K562 (cell line): ENCODE measurements at regions not wholly inside any gene's neighbourhood (a gene's known extent, or its start where the extent isn't known, plus 50 kb on each side); places are given as distances from the start of the nearest gene placed in this dataset.

Source experiments
- CHD7 ChIP-seq: fragments of 200-600 bp; sonication (generic); IDR thresholded peaks from one replicate; pipeline ENCODE4 v1.6.1; 2012; ENCODE audit warnings: mild to moderate bottlenecking, low read depth, low read length, inconsistent platforms
- ETV5 ChIP-seq: sonication (generic); formaldehyde crosslinking; IDR thresholded peaks from 2 replicates; pipeline ENCODE4 v1.4.0; 2020; ENCODE audit warnings: low read depth, mild to moderate bottlenecking, missing genetic modification reagents
- MAFK ChIP-seq: IDR thresholded peaks from 2 replicates; pipeline ENCODE4 v1.6.1; 2011; ENCODE audit warnings: low read length, improper control_type of control experiment
- PML ChIP-seq: IDR thresholded peaks from 2 replicates; pipeline ENCODE4 v1.6.1; 2012; ENCODE audit warnings: low read length, inconsistent platforms
- PTRF ChIP-seq: fragments of 450-650 bp; IDR thresholded peaks from 2 replicates; pipeline ENCODE4 v1.6.1; 2016; ENCODE audit warnings: mild to moderate bottlenecking, missing genetic modification characterization, missing compliant biosample characterization
- RBM25 ChIP-seq: fragments of 200-400 bp; formaldehyde crosslinking; IDR thresholded peaks from 2 replicates; pipeline ENCODE4 v1.6.1; 2018; ENCODE audit warnings: low read length, low read depth, moderate library complexity; ENCODE audit not compliant: severe bottlenecking
- ZBTB12 ChIP-seq: fragments of 250-450 bp; sonication (Bioruptor Pico); IDR thresholded peaks from 2 replicates; pipeline ENCODE4 v1.4.0; 2020
- ZC3H8 ChIP-seq: fragments of 450-650 bp; IDR thresholded peaks from 2 replicates; pipeline ENCODE4 v1.6.1; 2017
- ZFP30 ChIP-seq: fragments of 250-450 bp; sonication (Bioruptor Pico); IDR thresholded peaks from 2 replicates; pipeline ENCODE4 v1.8.0; 2022; ENCODE audit warnings: moderate library complexity, mild to moderate bottlenecking, inconsistent platforms, borderline replicate concordance
- ZNF140 ChIP-seq: fragments of 250-450 bp; sonication (Bioruptor Pico); IDR thresholded peaks from 2 replicates; pipeline ENCODE4 v1.8.0; 2021; ENCODE audit warnings: moderate library complexity, mild to moderate bottlenecking, inconsistent platforms
- ZNF639 ChIP-seq, 2 experiments: fragments of 200-800 bp in 1 of 2; sonication (Bioruptor generic) in 1 of 2; sonication (generic) in 1 of 2; formaldehyde crosslinking in 1 of 2; IDR thresholded peaks in 1 of 2; conservative IDR thresholded peaks in 1 of 2; 2 replicates each; pipeline versions ENCODE4 v1.5.0 to v1.6.1; 2016 to 2020; ENCODE audit warnings: missing compliant biosample characterization in 1 of 2, missing genetic modification characterization in 1 of 2, missing genetic modification reagents in 1 of 2

- TF ChIP-seq CHD7 (no peak), ZC3H8 (no peak), PTRF (no peak), MAFK (no peak), ZNF140 (CRISPR knock-in tag) (no peak), ZBTB12 (CRISPR knock-in tag) (no peak), RBM25 (no peak), PML (no peak), ZNF639 (CRISPR knock-in tag; conservative IDR thresholded peaks at IDR 0.05 in 1 of 2, IDR thresholded peaks at IDR 0.05 in 1 of 2) (no peak), ZFP30 (CRISPR knock-in tag) (no peak), ETV5 (CRISPR knock-in tag) (no peak)
These were observed 356.8 kb downstream of the HDGFL1 start (continued) for GRCh38 chr6:22925920-22926789.
